Spinal cord (tissue), 9 donors: ENCODE measurements at regions not wholly inside any gene's neighbourhood (a gene's known extent, or its start where the extent isn't known, plus 50 kb on each side); places are given as distances from the start of the nearest gene placed in this dataset.
A peak's percentile ranks its signal among the peaks of the same experiment; 100 is the strongest.

Experiments
- DNase-seq, 6 donors: peaks; one replicate each; pipeline versions ENCODE4 v3.0.0 to v3.0.0-alpha.2; 2013 to 2015; ENCODE audit warnings: low spot score in 6 of 6, low read depth in 4 of 6
- H3K27ac ChIP-seq: one replicate; pipeline ENCODE4 v1.5.1; 2013; ENCODE audit warnings: low read depth, low read length, control low read depth
- H3K27me3 ChIP-seq: one replicate; pipeline ENCODE4 v1.6.1; 2013; ENCODE audit warnings: low read length; ENCODE audit not compliant: control insufficient read depth, insufficient read depth
- H3K36me3 ChIP-seq: one replicate; pipeline ENCODE4 v1.6.1; 2013; ENCODE audit warnings: low read length; ENCODE audit not compliant: control insufficient read depth, insufficient read depth
- H3K4me1 ChIP-seq: one replicate; pipeline ENCODE4 v1.6.1; 2013; ENCODE audit warnings: low read length; ENCODE audit not compliant: control insufficient read depth, insufficient read depth
- H3K4me3 ChIP-seq: one replicate; pipeline ENCODE4 v1.5.1; 2013; ENCODE audit warnings: low read depth, low read length, control low read depth
- H3K9me3 ChIP-seq: one replicate; pipeline ENCODE4 v1.6.1; 2013; ENCODE audit warnings: low read length; ENCODE audit not compliant: control insufficient read depth, insufficient read depth
- WGBS: methylation state at CpG from one replicate; pipeline ENCODE4 v1.1.5; 2013; ENCODE audit warnings: missing lambda C conversion rate; ENCODE audit not compliant: insufficient coverage; 5-methylcytosine and 5-hydroxymethylcytosine counted together
- donor health status: healthy.

- DNase-seq: no peak
- 76% methylated on average over 6 of the region's 7 CpGs for WGBS
- Histone ChIP-seq H3K4me1 (peaks cover 9% of the 10 kb centered on the region), H3K36me3 (no peaks in the 10 kb centered on the region), H3K27me3 (no peaks in the 10 kb centered on the region), H3K4me3 (no peak overlapping the region), H3K27ac (no peak overlapping the region), H3K9me3 (no peaks in the 10 kb centered on the region)
Measured at GRCh38 chr11:134478176-134478575, 66.1 kb upstream of the B3GAT1 start.

- H3K4me3 ChIP-seq: no peak overlapping the region
- H3K27ac ChIP-seq: no peak overlapping the region
- H3K4me1 ChIP-seq: peaks cover 14% of the 10 kb centered on the region
- DNase-seq: no peak
- 43% methylated on average over 1 of the region's 2 CpGs for WGBS
- H3K27me3 ChIP-seq: no peaks in the 10 kb centered on the region
- H3K36me3 ChIP-seq: no peaks in the 10 kb centered on the region
- no peaks in the 10 kb centered on the region for H3K9me3 ChIP-seq
Measured at GRCh38 chr11:134477486-134477885, 65.4 kb upstream of the B3GAT1 start.

- Histone ChIP-seq H3K27me3 (no peaks in the 10 kb centered on the region), H3K9me3 (no peaks in the 10 kb centered on the region), H3K27ac (no peak overlapping the region), H3K4me3 (no peak overlapping the region), H3K4me1 (peaks cover 15% of the 10 kb centered on the region), H3K36me3 (no peaks in the 10 kb centered on the region)
- no peak for DNase-seq
- WGBS: 23% methylated on average over 11 of the region's 11 CpGs
Measured at GRCh38 chr11:134476435-134477021, 64.5 kb upstream of the B3GAT1 start.

- no peak for DNase-seq
- no peak overlapping the region for H3K4me3 ChIP-seq
- H3K9me3 ChIP-seq: no peaks in the 10 kb centered on the region
- no peak overlapping the region for H3K27ac ChIP-seq
- no peaks in the 10 kb centered on the region for H3K27me3 ChIP-seq
- WGBS: 83% methylated on average over 5 of the region's 7 CpGs
- peaks cover 21% of the 10 kb centered on the region for H3K4me1 ChIP-seq
- H3K36me3 ChIP-seq: no peaks in the 10 kb centered on the region
Measured at GRCh38 chr11:134475951-134476350, 63.9 kb upstream of the B3GAT1 start.

- H3K27me3 ChIP-seq: no peaks in the 10 kb centered on the region
- WGBS: 85% methylated on average over 7 of the region's 9 CpGs
Measured at GRCh38 chr11:134474942-134475341, 62.9 kb upstream of the B3GAT1 start.

GRCh38 chr11:134474070-134474860 is 62.2 kb upstream of the B3GAT1 start:
- Histone ChIP-seq H3K4me1 (peaks cover 19% of the 10 kb centered on the region), H3K36me3 (no peaks in the 10 kb centered on the region), H3K27me3 (no peaks in the 10 kb centered on the region), H3K27ac (no peak overlapping the region), H3K9me3 (no peaks in the 10 kb centered on the region), H3K4me3 (no peak overlapping the region)
- no peak for DNase-seq
- 90% methylated on average over 20 of the region's 21 CpGs for WGBS

More at GRCh38 chr11:134474942-134475341, 62.9 kb upstream of the B3GAT1 start:
- peaks cover 22% of the 10 kb centered on the region for H3K4me1 ChIP-seq
- no peak overlapping the region for H3K4me3 ChIP-seq
- no peaks in the 10 kb centered on the region for H3K9me3 ChIP-seq
- DNase-seq: no peak
- no peaks in the 10 kb centered on the region for H3K36me3 ChIP-seq
- no peak overlapping the region for H3K27ac ChIP-seq

- Histone ChIP-seq H3K27ac (peak overlapping the region; percentile 12), H3K27me3 (no peaks in the 10 kb centered on the region), H3K9me3 (no peaks in the 10 kb centered on the region), H3K36me3 (no peaks in the 10 kb centered on the region), H3K4me1 (peaks cover 19% of the 10 kb centered on the region), H3K4me3 (no peak overlapping the region)
- 80% methylated on average over 6 of the region's 9 CpGs for WGBS
- no peak for DNase-seq
Measured at GRCh38 chr11:134471716-134472455, 59.8 kb upstream of the B3GAT1 start.

GRCh38 chr11:134471087-134471715 is 59.2 kb upstream of the B3GAT1 start:
- Histone ChIP-seq H3K4me1 (peaks cover 25% of the 10 kb centered on the region), H3K36me3 (no peaks in the 10 kb centered on the region), H3K4me3 (peak overlapping the region; percentile 10), H3K27me3 (no peaks in the 10 kb centered on the region), H3K27ac (peak overlapping the region; percentile 12), H3K9me3 (no peaks in the 10 kb centered on the region)
- peak in 3 of 6 donors; percentile 53 to 92 (median 76) for DNase-seq
- 31% methylated on average over 26 of the region's 28 CpGs for WGBS

GRCh38 chr11:134470238-134470637 is 58.2 kb upstream of the B3GAT1 start:
- no peak overlapping the region for H3K27ac ChIP-seq
- H3K4me1 ChIP-seq: peaks cover 28% of the 10 kb centered on the region
- no peaks in the 10 kb centered on the region for H3K27me3 ChIP-seq

More at GRCh38 chr11:134470238-134470637, 58.2 kb upstream of the B3GAT1 start:
- Histone ChIP-seq H3K9me3 (no peaks in the 10 kb centered on the region), H3K4me3 (no peak overlapping the region), H3K36me3 (no peaks in the 10 kb centered on the region)
- DNase-seq: no peak
- 100% methylated on average over 4 of the region's 6 CpGs for WGBS
